Osteoblast (primary cell): ENCODE measurements at regions not wholly inside any gene's neighbourhood (a gene's known extent, or its start where the extent isn't known, plus 50 kb on each side); places are given as distances from the start of the nearest gene placed in this dataset.

ENCODE experiments used
- DNase-seq: peaks from one replicate; pipeline ENCODE4 v3.0.0; 2011; ENCODE audit warnings: low spot score, mixed read lengths; ENCODE audit not compliant: insufficient read length; ENCODE audit errors: missing footprints
- H2AFZ ChIP-seq: 2 replicates; pipeline ENCODE4 v1.6.0; 2011; ENCODE audit warnings: mild to moderate bottlenecking, low read length
- H3K27ac ChIP-seq: 2 replicates; pipeline ENCODE4 v1.5.1; 2011; ENCODE audit warnings: mild to moderate bottlenecking, low read depth, low read length, moderate library complexity
- H3K27me3 ChIP-seq: 2 replicates; pipeline ENCODE4 v1.6.0; 2012; ENCODE audit warnings: mild to moderate bottlenecking, control low read depth, inconsistent platforms, low read length, moderate library complexity; ENCODE audit not compliant: insufficient read depth
- H3K36me3 ChIP-seq: 2 replicates; pipeline ENCODE4 v1.5.1; 2011; ENCODE audit warnings: mild to moderate bottlenecking, low read length, control low read depth, moderate library complexity; ENCODE audit not compliant: insufficient read depth
- H3K4me1 ChIP-seq: 2 replicates; pipeline ENCODE4 v1.5.1; 2011; ENCODE audit warnings: mild to moderate bottlenecking, low read length, control low read depth, moderate library complexity; ENCODE audit not compliant: insufficient read depth
- H3K4me2 ChIP-seq: 2 replicates; pipeline ENCODE4 v1.6.0; 2011; ENCODE audit warnings: mild to moderate bottlenecking, low read length; ENCODE audit not compliant: insufficient read depth
- H3K4me3 ChIP-seq: fragments of 200-600 bp; sonication (generic); 3 replicates; pipeline ENCODE4 v1.5.1; 2012; ENCODE audit warnings: mild to moderate bottlenecking, low read length, inconsistent platforms; ENCODE audit not compliant: insufficient read depth
- H3K79me2 ChIP-seq: 2 replicates; pipeline ENCODE4 v1.6.0; 2012; ENCODE audit warnings: mild to moderate bottlenecking, low read length, control low read depth, inconsistent platforms; ENCODE audit not compliant: insufficient read depth
- H3K9me3 ChIP-seq: 2 replicates; pipeline ENCODE4 v1.5.1; 2011; ENCODE audit warnings: low read depth, low read length, control low read depth
- H4K20me1 ChIP-seq: 2 replicates; pipeline ENCODE4 v1.6.0; 2012; ENCODE audit warnings: mild to moderate bottlenecking, low read length, control low read depth; ENCODE audit not compliant: insufficient read depth
- TF ChIP-seq, protein P1 (sequence below): IDR thresholded peaks from 2 replicates; pipeline ENCODE4 v1.5.1; 2011; ENCODE audit warnings: mild to moderate bottlenecking, low read depth, low read length, moderate library complexity; ENCODE audit errors: extremely low read depth

DNA sequence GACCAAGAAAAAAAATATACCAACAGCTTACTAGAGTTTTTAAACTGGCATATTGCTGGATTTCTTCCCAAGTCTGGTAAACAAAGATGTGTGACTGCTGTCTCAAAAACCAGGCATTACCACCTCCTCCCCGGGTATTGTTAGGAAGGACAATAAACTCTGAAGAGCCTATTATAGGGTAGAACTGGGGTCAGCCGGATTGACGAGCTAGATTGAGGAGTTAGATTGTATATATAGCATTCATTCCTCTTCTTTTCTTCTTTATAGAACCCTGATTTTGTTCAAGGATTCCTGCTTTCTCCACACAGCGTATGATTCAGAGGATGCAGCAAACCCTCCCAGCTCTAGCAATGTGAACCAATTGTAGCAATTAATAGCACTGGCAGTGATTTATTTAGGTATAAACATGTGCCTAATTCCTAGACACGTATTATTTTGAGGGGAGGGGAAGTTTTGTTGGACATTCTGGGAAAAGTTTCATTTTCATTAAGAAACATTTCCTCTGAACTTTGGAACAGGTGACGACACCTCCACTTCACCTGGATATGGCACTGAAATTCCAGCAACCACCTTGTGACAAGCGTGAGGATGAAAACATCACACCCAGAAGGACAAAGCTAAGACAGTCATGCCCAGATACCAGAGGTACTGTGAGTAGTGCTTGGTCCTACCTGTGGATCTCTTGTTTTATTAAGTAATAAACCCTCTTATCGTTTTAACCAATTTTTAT, 679.4 kb upstream of the KIRREL3 start:
- Histone ChIP-seq H2AFZ (no peak overlapping the region), H4K20me1 (no peaks in the 10 kb centered on the region), H3K4me3 (no peak overlapping the region), H3K27ac (no peak overlapping the region), H3K4me2 (no peak overlapping the region), H3K79me2 (no peaks in the 10 kb centered on the region), H3K4me1 (no peaks in the 10 kb centered on the region), H3K36me3 (no peaks in the 10 kb centered on the region), H3K27me3 (no peaks in the 10 kb centered on the region), H3K9me3 (no peaks in the 10 kb centered on the region)
- TF ChIP-seq, protein P1, sequence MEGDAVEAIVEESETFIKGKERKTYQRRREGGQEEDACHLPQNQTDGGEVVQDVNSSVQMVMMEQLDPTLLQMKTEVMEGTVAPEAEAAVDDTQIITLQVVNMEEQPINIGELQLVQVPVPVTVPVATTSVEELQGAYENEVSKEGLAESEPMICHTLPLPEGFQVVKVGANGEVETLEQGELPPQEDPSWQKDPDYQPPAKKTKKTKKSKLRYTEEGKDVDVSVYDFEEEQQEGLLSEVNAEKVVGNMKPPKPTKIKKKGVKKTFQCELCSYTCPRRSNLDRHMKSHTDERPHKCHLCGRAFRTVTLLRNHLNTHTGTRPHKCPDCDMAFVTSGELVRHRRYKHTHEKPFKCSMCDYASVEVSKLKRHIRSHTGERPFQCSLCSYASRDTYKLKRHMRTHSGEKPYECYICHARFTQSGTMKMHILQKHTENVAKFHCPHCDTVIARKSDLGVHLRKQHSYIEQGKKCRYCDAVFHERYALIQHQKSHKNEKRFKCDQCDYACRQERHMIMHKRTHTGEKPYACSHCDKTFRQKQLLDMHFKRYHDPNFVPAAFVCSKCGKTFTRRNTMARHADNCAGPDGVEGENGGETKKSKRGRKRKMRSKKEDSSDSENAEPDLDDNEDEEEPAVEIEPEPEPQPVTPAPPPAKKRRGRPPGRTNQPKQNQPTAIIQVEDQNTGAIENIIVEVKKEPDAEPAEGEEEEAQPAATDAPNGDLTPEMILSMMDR, result no peak
- DNase-seq, result no peak

DNA sequence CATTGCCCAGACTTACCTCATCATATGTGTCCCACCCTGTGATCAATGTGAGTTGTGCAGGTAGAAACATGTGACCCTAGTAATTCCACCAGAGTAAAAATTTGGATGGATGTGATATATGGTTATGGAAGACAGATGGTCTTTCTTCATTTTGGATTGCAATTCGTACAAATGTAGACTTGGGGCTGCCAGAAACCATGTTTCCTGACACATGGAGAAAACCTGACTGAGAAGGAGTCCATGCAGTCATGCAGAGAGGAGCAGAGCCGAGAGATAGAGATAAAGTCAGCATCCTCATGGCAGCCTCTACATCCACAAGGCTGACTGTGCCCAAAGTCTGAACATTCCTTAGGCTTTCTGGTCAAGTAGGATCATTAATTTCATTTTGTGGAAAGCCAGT, 678.1 kb upstream of the KIRREL3 start:
- DNase-seq, result no peak
- Histone ChIP-seq H3K27ac (no peak overlapping the region), H4K20me1 (no peaks in the 10 kb centered on the region), H3K4me1 (no peaks in the 10 kb centered on the region), H3K27me3 (no peaks in the 10 kb centered on the region), H2AFZ (no peak overlapping the region), H3K36me3 (no peaks in the 10 kb centered on the region), H3K4me3 (no peak overlapping the region), H3K79me2 (no peaks in the 10 kb centered on the region), H3K4me2 (no peak overlapping the region), H3K9me3 (no peaks in the 10 kb centered on the region)
- TF ChIP-seq, protein P1, result no peak

DNA sequence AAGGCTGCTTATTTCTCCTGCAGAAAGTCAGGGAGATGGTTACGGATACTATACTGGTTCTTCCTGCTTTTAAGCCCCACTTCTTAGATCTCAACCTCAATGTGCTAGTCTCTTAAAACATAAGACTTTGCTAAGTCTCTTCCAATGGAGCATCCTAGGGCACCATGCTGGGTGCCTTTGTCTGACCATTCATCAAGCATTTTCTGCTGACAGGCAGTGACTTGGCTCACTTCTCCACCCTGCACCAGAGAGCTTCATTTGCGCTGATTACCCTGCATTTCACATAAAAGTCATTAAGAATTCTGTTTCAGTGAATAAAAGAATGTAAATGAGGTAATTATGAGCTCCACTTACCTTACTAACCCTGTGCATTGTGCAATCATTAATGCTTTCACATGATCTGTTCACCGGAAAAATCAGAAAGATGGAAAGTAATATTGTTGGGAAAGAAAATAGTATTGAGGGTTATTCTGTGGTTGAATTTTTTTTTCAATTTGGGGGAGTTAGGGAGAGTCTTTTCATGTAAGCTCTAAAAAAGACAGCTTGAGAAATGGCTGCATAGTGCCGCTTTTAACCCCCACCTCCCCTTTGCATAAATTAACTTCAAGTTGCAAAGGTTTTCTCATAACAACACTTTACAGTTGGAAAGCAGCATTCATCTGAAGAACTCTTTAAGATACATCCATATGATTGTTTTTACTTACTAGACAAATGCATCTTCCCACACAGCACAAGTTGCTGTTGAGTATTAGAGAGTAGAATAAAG, 677.3 kb upstream of the KIRREL3 start:
- H3K27me3 ChIP-seq, result no peaks in the 10 kb centered on the region
- H2AFZ ChIP-seq, result no peak overlapping the region
- TF ChIP-seq, protein P1, result no peak
- no peaks in the 10 kb centered on the region for H3K4me1 ChIP-seq
- H3K79me2 ChIP-seq, result no peaks in the 10 kb centered on the region
- no peaks in the 10 kb centered on the region for H3K9me3 ChIP-seq
- no peak overlapping the region for H3K27ac ChIP-seq
- no peak overlapping the region for H3K4me2 ChIP-seq
- no peak for DNase-seq
- H3K4me3 ChIP-seq, result no peak overlapping the region
- H4K20me1 ChIP-seq, result no peaks in the 10 kb centered on the region
- H3K36me3 ChIP-seq, result no peaks in the 10 kb centered on the region

DNA sequence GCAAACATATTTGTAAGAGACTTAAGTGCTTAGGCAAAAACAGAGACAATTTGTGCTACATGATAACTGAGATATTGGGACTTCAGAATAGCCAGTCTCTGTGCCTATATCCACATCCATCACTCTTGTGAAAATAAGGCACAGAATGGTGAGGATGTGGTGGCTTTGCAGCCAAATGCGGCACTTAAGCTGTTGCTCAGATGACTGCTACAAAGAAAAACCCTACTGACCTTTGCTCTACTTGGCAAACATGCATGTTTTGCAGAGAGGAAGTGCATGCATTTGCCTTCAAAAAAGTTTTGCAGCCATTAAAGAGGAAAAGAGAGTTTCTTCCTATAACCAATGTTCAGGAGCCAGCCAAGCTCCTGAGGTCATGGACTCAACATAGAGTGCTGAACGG, 675.0 kb upstream of the KIRREL3 start:
- TF ChIP-seq, protein P1, result no peak
- Histone ChIP-seq H3K79me2 (no peaks in the 10 kb centered on the region), H3K4me1 (no peaks in the 10 kb centered on the region), H3K4me3 (no peak overlapping the region), H3K27me3 (no peaks in the 10 kb centered on the region), H2AFZ (no peak overlapping the region), H4K20me1 (no peaks in the 10 kb centered on the region), H3K9me3 (no peaks in the 10 kb centered on the region), H3K4me2 (no peak overlapping the region), H3K27ac (no peak overlapping the region), H3K36me3 (no peaks in the 10 kb centered on the region)
- DNase-seq, result no peak
